ENCODE measurements at regions not wholly inside any gene's neighbourhood (a gene's known extent, or its start where the extent isn't known, plus 50 kb on each side); places are given as distances from the start of the nearest gene placed in this dataset.

DNA sequence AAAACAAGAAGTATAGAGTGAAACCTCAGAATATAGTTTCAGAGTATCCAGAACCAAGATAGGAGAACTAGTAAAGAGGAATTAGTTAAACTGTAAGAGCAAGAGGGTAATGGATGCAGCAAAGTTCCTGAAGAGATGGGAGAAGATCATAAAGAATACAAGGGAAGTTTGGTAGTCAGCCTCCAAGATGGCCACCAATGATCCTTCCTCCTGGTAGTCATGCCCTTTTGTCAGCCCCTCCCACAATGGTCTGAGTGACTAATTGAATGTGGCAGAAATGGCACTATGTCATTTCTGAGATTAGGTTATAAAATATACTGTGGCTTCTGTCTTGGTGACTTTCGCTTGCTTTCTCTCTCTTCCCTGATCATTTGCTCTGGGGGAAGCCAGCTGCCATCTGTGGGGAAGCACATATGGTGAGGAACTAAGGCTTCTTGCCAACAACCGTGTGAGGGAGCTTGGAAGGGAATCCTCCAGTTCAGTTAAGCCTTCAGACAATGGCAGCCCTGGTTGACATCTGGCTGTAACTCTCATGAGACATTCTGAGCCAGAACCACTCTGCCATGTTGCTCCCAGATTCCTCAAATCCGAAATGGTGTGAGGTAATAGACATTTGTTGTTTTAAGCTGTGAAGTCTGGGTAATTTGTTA is 55.3 kb upstream of the AMN1 start:
- TF ChIP-seq, protein P1, sequence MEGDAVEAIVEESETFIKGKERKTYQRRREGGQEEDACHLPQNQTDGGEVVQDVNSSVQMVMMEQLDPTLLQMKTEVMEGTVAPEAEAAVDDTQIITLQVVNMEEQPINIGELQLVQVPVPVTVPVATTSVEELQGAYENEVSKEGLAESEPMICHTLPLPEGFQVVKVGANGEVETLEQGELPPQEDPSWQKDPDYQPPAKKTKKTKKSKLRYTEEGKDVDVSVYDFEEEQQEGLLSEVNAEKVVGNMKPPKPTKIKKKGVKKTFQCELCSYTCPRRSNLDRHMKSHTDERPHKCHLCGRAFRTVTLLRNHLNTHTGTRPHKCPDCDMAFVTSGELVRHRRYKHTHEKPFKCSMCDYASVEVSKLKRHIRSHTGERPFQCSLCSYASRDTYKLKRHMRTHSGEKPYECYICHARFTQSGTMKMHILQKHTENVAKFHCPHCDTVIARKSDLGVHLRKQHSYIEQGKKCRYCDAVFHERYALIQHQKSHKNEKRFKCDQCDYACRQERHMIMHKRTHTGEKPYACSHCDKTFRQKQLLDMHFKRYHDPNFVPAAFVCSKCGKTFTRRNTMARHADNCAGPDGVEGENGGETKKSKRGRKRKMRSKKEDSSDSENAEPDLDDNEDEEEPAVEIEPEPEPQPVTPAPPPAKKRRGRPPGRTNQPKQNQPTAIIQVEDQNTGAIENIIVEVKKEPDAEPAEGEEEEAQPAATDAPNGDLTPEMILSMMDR (IDR thresholded peaks at IDR 0.05): no peak
- 70 to 72% methylated on average over 3 of the region's 3 CpGs for WGBS, 2 donors
- Histone ChIP-seq H3K27me3 (no peaks in the 10 kb centered on the region), H3K4me1 (no peaks in the 10 kb centered on the region), H3K9me3 (peaks cover 0 to 23% (median 0%) of the 10 kb centered on the region in 11 donors), H3K36me3 (no peaks in the 10 kb centered on the region), H3K4me3 (no peak overlapping the region), H3K27ac (peak overlapping the region in 1 of 10 donors; percentile 2)
- intact Hi-C loops (cut with DNase I): no loop called here
- ATAC-seq (no peak), DNase-seq (no peak)

DNA sequence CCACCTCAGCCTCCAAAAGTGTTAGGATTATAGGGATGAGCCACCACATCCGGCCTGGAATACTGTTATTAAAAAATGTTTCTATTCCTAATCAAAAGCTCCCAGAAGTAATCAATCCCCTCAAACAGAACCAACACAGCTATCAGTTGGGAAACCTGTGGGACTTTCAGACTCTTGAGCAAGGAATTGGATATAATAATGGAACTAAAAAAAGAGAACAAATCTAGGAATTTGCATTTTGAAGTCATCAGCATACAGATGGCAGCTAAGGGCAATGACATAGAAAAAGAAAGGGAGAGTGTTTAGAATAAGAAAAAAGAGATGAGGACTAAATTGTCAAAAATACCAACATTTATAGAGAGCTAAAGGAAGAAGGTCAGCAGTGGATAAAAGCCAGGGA is 54.7 kb upstream of the AMN1 start:
- Histone ChIP-seq H3K4me1 (no peaks in the 10 kb centered on the region), H3K9me3 (peaks cover 0 to 23% (median 0%) of the 10 kb centered on the region in 11 donors), H3K27me3 (no peaks in the 10 kb centered on the region), H3K36me3 (no peaks in the 10 kb centered on the region), H3K4me3 (no peak overlapping the region), H3K27ac (no peak overlapping the region)
- DNase-seq (no peak), ATAC-seq (no peak)
- TF ChIP-seq, protein P1 (IDR thresholded peaks at IDR 0.05): no peak
- 89 to 96% methylated on average over 1 of the region's 1 CpG for WGBS, 2 donors
- intact Hi-C loops (cut with DNase I): no loop called here

DNA sequence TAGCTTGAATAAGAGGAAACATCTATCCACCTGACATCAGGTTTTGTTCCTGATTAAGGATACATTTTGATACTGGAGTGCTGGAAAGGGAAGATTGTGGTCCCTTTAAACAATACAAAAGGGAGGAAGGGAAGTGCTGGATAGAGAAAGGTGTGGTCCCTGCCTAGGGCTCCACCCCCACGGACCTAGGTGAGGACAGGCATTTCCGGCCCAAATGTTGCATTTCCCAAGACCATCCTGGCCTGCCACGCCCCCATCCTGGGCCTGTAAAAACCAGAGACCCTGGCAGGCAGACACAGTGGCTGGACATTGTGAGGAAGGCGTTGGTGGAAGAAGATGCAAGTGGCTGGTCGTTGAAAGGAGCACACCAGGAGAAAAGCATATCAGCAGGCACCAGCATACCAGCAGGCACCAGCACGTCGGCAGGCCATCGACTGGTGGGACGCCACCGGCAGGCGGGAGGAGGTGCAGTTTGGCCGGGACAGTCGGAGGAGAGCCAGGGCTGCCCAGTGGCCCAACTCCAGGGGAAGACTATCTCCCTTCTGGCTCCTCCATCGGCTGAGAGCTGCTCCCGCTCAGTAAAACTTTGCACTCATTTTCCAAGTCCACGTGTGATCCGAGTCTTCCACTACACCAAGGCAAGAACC is 53.2 kb upstream of the AMN1 start:
- WGBS, 2 donors: 71 to 76% methylated on average over 17 of the region's 17 CpGs
- DNase-seq: no peak
- peaks cover 0 to 23% (median 0%) of the 10 kb centered on the region in 11 donors for H3K9me3 ChIP-seq

DNA sequence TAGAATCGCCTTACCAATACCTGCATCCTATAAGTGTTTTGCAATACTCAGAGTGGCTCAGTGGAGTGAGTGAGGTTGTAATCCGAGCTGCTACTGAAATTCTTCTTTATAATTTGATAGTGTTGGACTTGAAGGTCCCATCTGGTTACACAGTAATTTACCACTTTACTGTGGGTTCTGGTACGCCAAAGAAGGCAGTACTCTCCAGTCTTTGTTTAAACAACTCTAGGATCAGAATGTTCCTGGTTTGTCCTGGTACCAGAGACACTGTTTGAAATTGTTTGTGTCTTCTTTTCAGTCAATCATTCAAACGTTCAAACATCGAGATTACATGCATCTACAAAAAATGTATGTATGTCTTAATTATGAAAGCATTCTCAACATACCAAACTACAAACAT is 51.3 kb upstream of the AMN1 start:
- no peak for DNase-seq
- Histone ChIP-seq H3K36me3 (no peaks in the 10 kb centered on the region), H3K4me3 (no peak overlapping the region), H3K9me3 (peaks cover 0 to 16% (median 0%) of the 10 kb centered on the region in 11 donors), H3K27ac (no peak overlapping the region), H3K27me3 (no peaks in the 10 kb centered on the region), H3K4me1 (no peaks in the 10 kb centered on the region)
- intact Hi-C loops (cut with DNase I): no loop called here
- ATAC-seq: no peak
- 91 to 93% methylated on average over 5 of the region's 5 CpGs for WGBS, 2 donors
- TF ChIP-seq, protein P1 (IDR thresholded peaks at IDR 0.05): no peak

More for the DNA sequence above, 53.2 kb upstream of the AMN1 start:
- TF ChIP-seq, protein P1 (IDR thresholded peaks at IDR 0.05): no peak
- Histone ChIP-seq H3K27me3 (no peaks in the 10 kb centered on the region), H3K4me1 (no peaks in the 10 kb centered on the region), H3K27ac (no peak overlapping the region), H3K4me3 (no peak overlapping the region), H3K36me3 (no peaks in the 10 kb centered on the region)
- ATAC-seq: no peak
- intact Hi-C loops (cut with DNase I): no loop called here

Measured in heart right ventricle (tissue), 16 donors.